ENCODE measurements at regions not wholly inside any gene's neighbourhood (a gene's known extent, or its start where the extent isn't known, plus 50 kb on each side); places are given as distances from the start of the nearest gene placed in this dataset.

GRCh38 chr7:47044625-47045024, 537.3 kb downstream of the TNS3 start:
- no peak overlapping the region for H2AFZ ChIP-seq (ENCODE audit: low read depth)
- no peak overlapping the region for H3K27ac ChIP-seq
- H3K4me2 ChIP-seq: no peak overlapping the region
- no peak overlapping the region for H3K4me3 ChIP-seq (IDR thresholded peaks at IDR 0.05; ENCODE audit: insufficient read depth, low read depth, low read length)
- H3K36me3 ChIP-seq (ENCODE audit: insufficient read depth): no peaks in the 10 kb centered on the region
- H3K4me1 ChIP-seq (ENCODE audit: low read depth, poor library complexity, severe bottlenecking): peaks cover 8% of the 10 kb centered on the region
- H3K79me2 ChIP-seq (ENCODE audit: insufficient read depth, low read depth): no peaks in the 10 kb centered on the region
- TF ChIP-seq CTCF (conservative IDR thresholded peaks at IDR 0.05; ENCODE audit: low read depth, low read length): no peak
- no peak overlapping the region for H3K9ac ChIP-seq
- no peaks in the 10 kb centered on the region for H4K20me1 ChIP-seq (ENCODE audit: insufficient read depth)
- H3K27me3 ChIP-seq (ENCODE audit: insufficient read depth, low read depth): no peaks in the 10 kb centered on the region

GRCh38 chr7:47043304-47043703, 538.6 kb downstream of the TNS3 start:
- Histone ChIP-seq H3K4me2 (no peak overlapping the region), H3K27me3 (ENCODE audit: insufficient read depth, low read depth) (no peaks in the 10 kb centered on the region), H2AFZ (ENCODE audit: low read depth) (no peak overlapping the region), H3K4me3 (IDR thresholded peaks at IDR 0.05; ENCODE audit: insufficient read depth, low read depth, low read length) (no peak overlapping the region), H3K4me1 (ENCODE audit: low read depth, poor library complexity, severe bottlenecking) (peaks cover 8% of the 10 kb centered on the region), H3K79me2 (ENCODE audit: insufficient read depth, low read depth) (no peaks in the 10 kb centered on the region), H3K27ac (no peak overlapping the region), H3K9ac (no peak overlapping the region), H4K20me1 (ENCODE audit: insufficient read depth) (no peaks in the 10 kb centered on the region), H3K36me3 (ENCODE audit: insufficient read depth) (no peaks in the 10 kb centered on the region)
- no peak for TF ChIP-seq CTCF (conservative IDR thresholded peaks at IDR 0.05; ENCODE audit: low read depth, low read length)

- H3K27ac ChIP-seq: no peak overlapping the region
- no peaks in the 10 kb centered on the region for H3K27me3 ChIP-seq (ENCODE audit: insufficient read depth, low read depth)
- H3K79me2 ChIP-seq (ENCODE audit: insufficient read depth, low read depth): no peaks in the 10 kb centered on the region
- no peaks in the 10 kb centered on the region for H3K36me3 ChIP-seq (ENCODE audit: insufficient read depth)
- no peak overlapping the region for H3K9ac ChIP-seq
- no peaks in the 10 kb centered on the region for H4K20me1 ChIP-seq (ENCODE audit: insufficient read depth)
- peaks cover 8% of the 10 kb centered on the region for H3K4me1 ChIP-seq (ENCODE audit: low read depth, poor library complexity, severe bottlenecking)
- no peak for TF ChIP-seq CTCF (conservative IDR thresholded peaks at IDR 0.05; ENCODE audit: low read depth, low read length)
- no peak overlapping the region for H2AFZ ChIP-seq (ENCODE audit: low read depth)
- no peak overlapping the region for H3K4me3 ChIP-seq (IDR thresholded peaks at IDR 0.05; ENCODE audit: insufficient read depth, low read depth, low read length)
- H3K4me2 ChIP-seq: no peak overlapping the region
Observed at GRCh38 chr7:47042669-47043068, 539.2 kb downstream of the TNS3 start.

GRCh38 chr7:47040795-47041347, 541.0 kb downstream of the TNS3 start:
- H3K9ac ChIP-seq: no peak overlapping the region
- no peaks in the 10 kb centered on the region for H4K20me1 ChIP-seq (ENCODE audit: insufficient read depth)
- H3K36me3 ChIP-seq (ENCODE audit: insufficient read depth): no peaks in the 10 kb centered on the region
- H2AFZ ChIP-seq (ENCODE audit: low read depth): no peak overlapping the region
- H3K79me2 ChIP-seq (ENCODE audit: insufficient read depth, low read depth): no peaks in the 10 kb centered on the region
- no peak overlapping the region for H3K4me2 ChIP-seq
- TF ChIP-seq CTCF (conservative IDR thresholded peaks at IDR 0.05; ENCODE audit: low read depth, low read length): no peak
- no peak overlapping the region for H3K4me3 ChIP-seq (IDR thresholded peaks at IDR 0.05; ENCODE audit: insufficient read depth, low read depth, low read length)
- no peaks in the 10 kb centered on the region for H3K27me3 ChIP-seq (ENCODE audit: insufficient read depth, low read depth)
- H3K4me1 ChIP-seq (ENCODE audit: low read depth, poor library complexity, severe bottlenecking): peaks cover 8% of the 10 kb centered on the region
- H3K27ac ChIP-seq: no peak overlapping the region
